Central memory CD8-positive, alpha-beta T cell (primary cell): ENCODE measurements at regions not wholly inside any gene's neighbourhood (a gene's known extent, or its start where the extent isn't known, plus 50 kb on each side); places are given as distances from the start of the nearest gene placed in this dataset.
A peak's percentile ranks its signal among the peaks of the same experiment; 100 is the strongest.

Experiments
- ATAC-seq: fragments of 150-1000 bp; cut with Tn5 transposase; replicated peaks from 2 replicates; pipeline ENCODE4 v1.10.0; 2022; ENCODE audit warnings: mild to moderate bottlenecking, moderate FRiP score, moderate number of reproducible peaks; ENCODE audit not compliant: poor library complexity, severe bottlenecking; ENCODE audit errors: extremely low read depth
- DNase-seq, 2 donors: peaks; one replicate each; pipeline ENCODE4 v3.0.0; 2021; ENCODE audit warnings: low spot score in 2 of 2
- H3K27ac Mint-ChIP-seq: one replicate; pipeline ENCODE4 v1.8.0; 2022; ENCODE audit warnings: low read depth, mild to moderate bottlenecking, moderate library complexity, mixed read lengths
- H3K27me3 Mint-ChIP-seq: one replicate; pipeline ENCODE4 v1.8.0; 2022; ENCODE audit warnings: mixed read lengths
- H3K36me3 Mint-ChIP-seq: one replicate; pipeline ENCODE4 v1.8.0; 2022; ENCODE audit warnings: mild to moderate bottlenecking, moderate library complexity, mixed read lengths; ENCODE audit not compliant: insufficient read depth
- H3K4me1 Mint-ChIP-seq: one replicate; pipeline ENCODE4 v1.8.0; 2022; ENCODE audit warnings: mixed read lengths
- H3K4me3 Mint-ChIP-seq: one replicate; pipeline ENCODE4 v1.8.0; 2022; ENCODE audit warnings: mild to moderate bottlenecking, moderate library complexity, mixed read lengths
- H3K9me3 Mint-ChIP-seq: one replicate; pipeline ENCODE4 v1.8.0; 2022; ENCODE audit warnings: mixed read lengths

- DNase-seq (no peak), ATAC-seq (no peak)
- Mint-ChIP-seq H3K36me3 (peaks cover 2% of the 10 kb centered on the region), H3K4me3 (no peak overlapping the region), H3K27me3 (no peaks in the 10 kb centered on the region), H3K9me3 (no peaks in the 10 kb centered on the region), H3K4me1 (no peaks in the 10 kb centered on the region), H3K27ac (no peak overlapping the region)
Observed at GRCh38 chr21:31405604-31406003, 61.5 kb upstream of the TIAM1 start.

GRCh38 chr21:31403596-31404333 lies 59.7 kb upstream of the TIAM1 start:
- H3K4me3 Mint-ChIP-seq: no peak overlapping the region

GRCh38 chr21:31399591-31399990 lies 55.5 kb upstream of the TIAM1 start:
- no peaks in the 10 kb centered on the region for H3K27me3 Mint-ChIP-seq
- H3K36me3 Mint-ChIP-seq: peaks cover 2% of the 10 kb centered on the region

More at GRCh38 chr21:31403596-31404333, 59.7 kb upstream of the TIAM1 start:
- no peaks in the 10 kb centered on the region for H3K27me3 Mint-ChIP-seq
- H3K4me1 Mint-ChIP-seq: no peaks in the 10 kb centered on the region
- DNase-seq (no peak), ATAC-seq (no peak)
- no peaks in the 10 kb centered on the region for H3K9me3 Mint-ChIP-seq
- H3K36me3 Mint-ChIP-seq: peaks cover 2% of the 10 kb centered on the region
- no peak overlapping the region for H3K27ac Mint-ChIP-seq

GRCh38 chr21:31398574-31398973 lies 54.5 kb upstream of the TIAM1 start:
- Mint-ChIP-seq H3K4me3 (no peak overlapping the region), H3K27me3 (no peaks in the 10 kb centered on the region), H3K9me3 (no peaks in the 10 kb centered on the region), H3K4me1 (peaks cover 6% of the 10 kb centered on the region), H3K27ac (no peak overlapping the region), H3K36me3 (peaks cover 2% of the 10 kb centered on the region)
- ATAC-seq: peak; percentile 12
- DNase-seq: no peak

More at GRCh38 chr21:31399591-31399990, 55.5 kb upstream of the TIAM1 start:
- Mint-ChIP-seq H3K27ac (no peak overlapping the region), H3K4me1 (peaks cover 6% of the 10 kb centered on the region), H3K4me3 (no peak overlapping the region), H3K9me3 (no peaks in the 10 kb centered on the region)
- ATAC-seq (no peak), DNase-seq (no peak)

GRCh38 chr21:31397939-31398338 lies 53.9 kb upstream of the TIAM1 start:
- Mint-ChIP-seq H3K36me3 (peaks cover 2% of the 10 kb centered on the region), H3K9me3 (no peaks in the 10 kb centered on the region), H3K27ac (no peak overlapping the region), H3K4me3 (no peak overlapping the region), H3K4me1 (peaks cover 6% of the 10 kb centered on the region), H3K27me3 (no peaks in the 10 kb centered on the region)
- ATAC-seq: peak; percentile 52
- DNase-seq: no peak

GRCh38 chr21:31397515-31397926 lies 53.5 kb upstream of the TIAM1 start:
- no peaks in the 10 kb centered on the region for H3K36me3 Mint-ChIP-seq
- H3K27ac Mint-ChIP-seq: no peak overlapping the region
- H3K4me3 Mint-ChIP-seq: no peak overlapping the region
- H3K27me3 Mint-ChIP-seq: no peaks in the 10 kb centered on the region
- H3K9me3 Mint-ChIP-seq: no peaks in the 10 kb centered on the region
- no peak for ATAC-seq
- DNase-seq: no peak
- H3K4me1 Mint-ChIP-seq: peaks cover 6% of the 10 kb centered on the region

GRCh38 chr21:31397030-31397429 lies 53.0 kb upstream of the TIAM1 start:
- H3K4me3 Mint-ChIP-seq: no peak overlapping the region
- no peak overlapping the region for H3K27ac Mint-ChIP-seq
- H3K4me1 Mint-ChIP-seq: peaks cover 6% of the 10 kb centered on the region
- ATAC-seq (no peak), DNase-seq (no peak)
- no peaks in the 10 kb centered on the region for H3K36me3 Mint-ChIP-seq
- no peaks in the 10 kb centered on the region for H3K9me3 Mint-ChIP-seq
- no peaks in the 10 kb centered on the region for H3K27me3 Mint-ChIP-seq

GRCh38 chr21:31396399-31396798 lies 52.3 kb upstream of the TIAM1 start:
- DNase-seq (no peak), ATAC-seq (no peak)
- no peaks in the 10 kb centered on the region for H3K9me3 Mint-ChIP-seq
- no peaks in the 10 kb centered on the region for H3K36me3 Mint-ChIP-seq
- H3K4me1 Mint-ChIP-seq: peaks cover 6% of the 10 kb centered on the region
- H3K27ac Mint-ChIP-seq: no peak overlapping the region
- H3K4me3 Mint-ChIP-seq: no peak overlapping the region
- H3K27me3 Mint-ChIP-seq: no peaks in the 10 kb centered on the region

- Mint-ChIP-seq H3K27ac (no peak overlapping the region), H3K9me3 (no peaks in the 10 kb centered on the region), H3K36me3 (no peaks in the 10 kb centered on the region), H3K4me1 (peaks cover 6% of the 10 kb centered on the region), H3K27me3 (no peaks in the 10 kb centered on the region), H3K4me3 (no peak overlapping the region)
- DNase-seq: no peak
- ATAC-seq: no peak
Observed at GRCh38 chr21:31395791-31396190, 51.7 kb upstream of the TIAM1 start.

- Mint-ChIP-seq H3K4me1 (peaks cover 6% of the 10 kb centered on the region), H3K27me3 (no peaks in the 10 kb centered on the region), H3K4me3 (no peak overlapping the region), H3K27ac (no peak overlapping the region), H3K36me3 (no peaks in the 10 kb centered on the region), H3K9me3 (no peaks in the 10 kb centered on the region)
- DNase-seq: no peak
- no peak for ATAC-seq
Observed at GRCh38 chr21:31395268-31395667, 51.2 kb upstream of the TIAM1 start.

GRCh38 chr21:31394309-31394708 lies 50.2 kb upstream of the TIAM1 start:
- no peaks in the 10 kb centered on the region for H3K36me3 Mint-ChIP-seq
- peaks cover 6% of the 10 kb centered on the region for H3K4me1 Mint-ChIP-seq
- no peak overlapping the region for H3K4me3 Mint-ChIP-seq
- H3K27me3 Mint-ChIP-seq: no peaks in the 10 kb centered on the region
- no peak for DNase-seq
- no peaks in the 10 kb centered on the region for H3K9me3 Mint-ChIP-seq
- H3K27ac Mint-ChIP-seq: no peak overlapping the region
- no peak for ATAC-seq
